ENCODE measurements at regions not wholly inside any gene's neighbourhood (a gene's known extent, or its start where the extent isn't known, plus 50 kb on each side); places are given as distances from the start of the nearest gene placed in this dataset.

DNA sequence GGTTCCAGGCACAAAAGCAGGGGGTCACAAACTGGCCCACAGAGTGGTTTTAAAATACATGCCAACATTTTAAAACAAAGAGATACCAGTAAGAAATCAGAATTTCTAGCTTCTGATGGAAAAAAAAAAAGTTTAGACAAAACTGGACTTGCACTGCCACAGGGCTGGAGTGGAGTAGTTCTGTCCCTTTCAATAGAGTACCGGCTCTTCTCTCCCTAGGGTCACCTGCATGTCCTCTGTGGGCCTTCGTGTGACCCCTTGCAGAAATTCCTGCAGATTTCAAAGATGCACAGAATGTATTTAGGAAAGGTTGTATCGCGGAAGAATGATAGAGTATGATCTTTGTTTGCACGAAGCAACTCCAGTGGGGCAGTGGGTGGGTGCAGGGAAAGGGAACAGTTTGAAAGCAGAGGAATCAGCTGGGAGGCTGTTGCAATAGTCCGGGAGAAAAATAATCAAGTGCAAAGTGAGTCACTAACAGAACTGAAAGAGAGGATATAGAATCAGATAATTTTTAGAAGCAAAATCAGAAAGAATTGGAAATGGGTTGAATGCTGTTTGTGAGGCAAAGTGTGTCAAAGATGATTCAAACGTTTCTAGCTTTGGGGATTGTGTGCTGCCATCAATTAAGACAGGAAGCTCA lies 97.3 kb upstream of the STXBP5 start:
- TF ChIP-seq CREB1 (CRISPR knock-in tag; IDR thresholded peaks at IDR 0.05) (no peak), CTCF (IDR thresholded peaks at IDR 0.05) (no peak), HMGXB4 (CRISPR knock-in tag; IDR thresholded peaks at IDR 0.05) (no peak), KAT7 (CRISPR knock-in tag; IDR thresholded peaks at IDR 0.05; ENCODE audit: borderline replicate concordance) (no peak), ZSCAN18 (CRISPR knock-in tag; IDR thresholded peaks at IDR 0.05) (no peak), FOXK1 (CRISPR knock-in tag; IDR thresholded peaks at IDR 0.05) (no peak), MYBL2 (CRISPR knock-in tag; IDR thresholded peaks at IDR 0.05) (no peak), FOXJ3 (CRISPR knock-in tag; IDR thresholded peaks at IDR 0.05; ENCODE audit: borderline replicate concordance) (no peak), TEAD1 (CRISPR knock-in tag; IDR thresholded peaks at IDR 0.05) (no peak), ZNF317 (CRISPR knock-in tag; IDR thresholded peaks at IDR 0.05; ENCODE audit: borderline replicate concordance, low read depth) (no peak)
- TF ChIP-seq, protein P1, sequence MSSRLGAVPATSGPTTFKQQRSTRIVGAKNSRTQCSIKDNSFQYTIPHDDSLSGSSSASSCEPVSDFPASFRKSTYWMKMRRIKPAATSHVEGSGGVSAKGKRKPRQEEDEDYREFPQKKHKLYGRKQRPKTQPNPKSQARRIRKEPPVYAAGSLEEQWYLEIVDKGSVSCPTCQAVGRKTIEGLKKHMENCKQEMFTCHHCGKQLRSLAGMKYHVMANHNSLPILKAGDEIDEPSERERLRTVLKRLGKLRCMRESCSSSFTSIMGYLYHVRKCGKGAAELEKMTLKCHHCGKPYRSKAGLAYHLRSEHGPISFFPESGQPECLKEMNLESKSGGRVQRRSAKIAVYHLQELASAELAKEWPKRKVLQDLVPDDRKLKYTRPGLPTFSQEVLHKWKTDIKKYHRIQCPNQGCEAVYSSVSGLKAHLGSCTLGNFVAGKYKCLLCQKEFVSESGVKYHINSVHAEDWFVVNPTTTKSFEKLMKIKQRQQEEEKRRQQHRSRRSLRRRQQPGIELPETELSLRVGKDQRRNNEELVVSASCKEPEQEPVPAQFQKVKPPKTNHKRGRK (CRISPR knock-in tag; IDR thresholded peaks at IDR 0.05; ENCODE audit: borderline replicate concordance) = no peak
- TF ChIP-seq, protein P2, sequence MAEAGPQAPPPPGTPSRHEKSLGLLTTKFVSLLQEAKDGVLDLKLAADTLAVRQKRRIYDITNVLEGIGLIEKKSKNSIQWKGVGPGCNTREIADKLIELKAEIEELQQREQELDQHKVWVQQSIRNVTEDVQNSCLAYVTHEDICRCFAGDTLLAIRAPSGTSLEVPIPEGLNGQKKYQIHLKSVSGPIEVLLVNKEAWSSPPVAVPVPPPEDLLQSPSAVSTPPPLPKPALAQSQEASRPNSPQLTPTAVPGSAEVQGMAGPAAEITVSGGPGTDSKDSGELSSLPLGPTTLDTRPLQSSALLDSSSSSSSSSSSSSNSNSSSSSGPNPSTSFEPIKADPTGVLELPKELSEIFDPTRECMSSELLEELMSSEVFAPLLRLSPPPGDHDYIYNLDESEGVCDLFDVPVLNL (CRISPR knock-in tag; IDR thresholded peaks at IDR 0.05; ENCODE audit: borderline replicate concordance, low read depth) = no peak
- TF ChIP-seq, protein P3, sequence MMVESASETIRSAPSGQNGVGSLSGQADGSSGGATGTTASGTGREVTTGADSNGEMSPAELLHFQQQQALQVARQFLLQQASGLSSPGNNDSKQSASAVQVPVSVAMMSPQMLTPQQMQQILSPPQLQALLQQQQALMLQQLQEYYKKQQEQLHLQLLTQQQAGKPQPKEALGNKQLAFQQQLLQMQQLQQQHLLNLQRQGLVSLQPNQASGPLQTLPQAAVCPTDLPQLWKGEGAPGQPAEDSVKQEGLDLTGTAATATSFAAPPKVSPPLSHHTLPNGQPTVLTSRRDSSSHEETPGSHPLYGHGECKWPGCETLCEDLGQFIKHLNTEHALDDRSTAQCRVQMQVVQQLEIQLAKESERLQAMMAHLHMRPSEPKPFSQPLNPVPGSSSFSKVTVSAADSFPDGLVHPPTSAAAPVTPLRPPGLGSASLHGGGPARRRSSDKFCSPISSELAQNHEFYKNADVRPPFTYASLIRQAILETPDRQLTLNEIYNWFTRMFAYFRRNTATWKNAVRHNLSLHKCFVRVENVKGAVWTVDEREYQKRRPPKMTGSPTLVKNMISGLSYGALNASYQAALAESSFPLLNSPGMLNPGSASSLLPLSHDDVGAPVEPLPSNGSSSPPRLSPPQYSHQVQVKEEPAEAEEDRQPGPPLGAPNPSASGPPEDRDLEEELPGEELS (CRISPR knock-in tag; IDR thresholded peaks at IDR 0.05) = no peak
- TF ChIP-seq, protein P4, sequence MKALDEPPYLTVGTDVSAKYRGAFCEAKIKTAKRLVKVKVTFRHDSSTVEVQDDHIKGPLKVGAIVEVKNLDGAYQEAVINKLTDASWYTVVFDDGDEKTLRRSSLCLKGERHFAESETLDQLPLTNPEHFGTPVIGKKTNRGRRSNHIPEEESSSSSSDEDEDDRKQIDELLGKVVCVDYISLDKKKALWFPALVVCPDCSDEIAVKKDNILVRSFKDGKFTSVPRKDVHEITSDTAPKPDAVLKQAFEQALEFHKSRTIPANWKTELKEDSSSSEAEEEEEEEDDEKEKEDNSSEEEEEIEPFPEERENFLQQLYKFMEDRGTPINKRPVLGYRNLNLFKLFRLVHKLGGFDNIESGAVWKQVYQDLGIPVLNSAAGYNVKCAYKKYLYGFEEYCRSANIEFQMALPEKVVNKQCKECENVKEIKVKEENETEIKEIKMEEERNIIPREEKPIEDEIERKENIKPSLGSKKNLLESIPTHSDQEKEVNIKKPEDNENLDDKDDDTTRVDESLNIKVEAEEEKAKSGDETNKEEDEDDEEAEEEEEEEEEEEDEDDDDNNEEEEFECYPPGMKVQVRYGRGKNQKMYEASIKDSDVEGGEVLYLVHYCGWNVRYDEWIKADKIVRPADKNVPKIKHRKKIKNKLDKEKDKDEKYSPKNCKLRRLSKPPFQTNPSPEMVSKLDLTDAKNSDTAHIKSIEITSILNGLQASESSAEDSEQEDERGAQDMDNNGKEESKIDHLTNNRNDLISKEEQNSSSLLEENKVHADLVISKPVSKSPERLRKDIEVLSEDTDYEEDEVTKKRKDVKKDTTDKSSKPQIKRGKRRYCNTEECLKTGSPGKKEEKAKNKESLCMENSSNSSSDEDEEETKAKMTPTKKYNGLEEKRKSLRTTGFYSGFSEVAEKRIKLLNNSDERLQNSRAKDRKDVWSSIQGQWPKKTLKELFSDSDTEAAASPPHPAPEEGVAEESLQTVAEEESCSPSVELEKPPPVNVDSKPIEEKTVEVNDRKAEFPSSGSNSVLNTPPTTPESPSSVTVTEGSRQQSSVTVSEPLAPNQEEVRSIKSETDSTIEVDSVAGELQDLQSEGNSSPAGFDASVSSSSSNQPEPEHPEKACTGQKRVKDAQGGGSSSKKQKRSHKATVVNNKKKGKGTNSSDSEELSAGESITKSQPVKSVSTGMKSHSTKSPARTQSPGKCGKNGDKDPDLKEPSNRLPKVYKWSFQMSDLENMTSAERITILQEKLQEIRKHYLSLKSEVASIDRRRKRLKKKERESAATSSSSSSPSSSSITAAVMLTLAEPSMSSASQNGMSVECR (CRISPR knock-in tag; IDR thresholded peaks at IDR 0.05; ENCODE audit: borderline replicate concordance) = no peak

Measured in WTC11 (cell line).